NT2/D1 (cell line): ENCODE measurements at regions not wholly inside any gene's neighbourhood (a gene's known extent, or its start where the extent isn't known, plus 50 kb on each side); places are given as distances from the start of the nearest gene placed in this dataset.
"Not testable (repeated sequence)": the region's sequence is repeated elsewhere in the genome, so short reads cannot be mapped to it uniquely, and the experiment has no call there.

Experiments used
- DNase-seq: peaks from one replicate; pipeline ENCODE4 v3.0.0-alpha.2; 2011; ENCODE audit warnings: low read depth, low spot score
- H3K27me3 ChIP-seq: 2 replicates; pipeline ENCODE4 v1.6.0; 2011; ENCODE audit warnings: mild to moderate bottlenecking; ENCODE audit not compliant: insufficient read length, insufficient read depth
- H3K36me3 ChIP-seq: 2 replicates; pipeline ENCODE4 v1.6.1; 2011; ENCODE audit warnings: mild to moderate bottlenecking, low read length, mixed read lengths; ENCODE audit not compliant: insufficient read depth, insufficient read length
- H3K4me1 ChIP-seq: 2 replicates; pipeline ENCODE4 v1.5.1; 2011; ENCODE audit not compliant: insufficient read depth, insufficient read length
- H3K4me3 ChIP-seq: 2 replicates; pipeline ENCODE4 v1.5.1; 2011; ENCODE audit warnings: low read depth; ENCODE audit not compliant: insufficient read length
- H3K9ac ChIP-seq: 2 replicates; pipeline ENCODE4 v1.6.0; 2011; ENCODE audit warnings: low read depth; ENCODE audit not compliant: insufficient read length
- H3K9me3 ChIP-seq: 2 replicates; pipeline ENCODE4 v1.5.1; 2011; ENCODE audit warnings: mild to moderate bottlenecking, low read length; ENCODE audit not compliant: insufficient read depth
- SUZ12 ChIP-seq: IDR thresholded peaks from 2 replicates; pipeline ENCODE4 v1.6.1; 2011; ENCODE audit not compliant: insufficient read length, insufficient read depth; ENCODE audit errors: extremely low read depth
- YY1 ChIP-seq: IDR thresholded peaks from 2 replicates; pipeline ENCODE4 v1.6.1; 2011; ENCODE audit not compliant: insufficient read length, insufficient read depth
- ZNF274 ChIP-seq: IDR thresholded peaks from 2 replicates; pipeline ENCODE4 v1.6.1; 2011; ENCODE audit warnings: mild to moderate bottlenecking, low read depth, low read length

DNA sequence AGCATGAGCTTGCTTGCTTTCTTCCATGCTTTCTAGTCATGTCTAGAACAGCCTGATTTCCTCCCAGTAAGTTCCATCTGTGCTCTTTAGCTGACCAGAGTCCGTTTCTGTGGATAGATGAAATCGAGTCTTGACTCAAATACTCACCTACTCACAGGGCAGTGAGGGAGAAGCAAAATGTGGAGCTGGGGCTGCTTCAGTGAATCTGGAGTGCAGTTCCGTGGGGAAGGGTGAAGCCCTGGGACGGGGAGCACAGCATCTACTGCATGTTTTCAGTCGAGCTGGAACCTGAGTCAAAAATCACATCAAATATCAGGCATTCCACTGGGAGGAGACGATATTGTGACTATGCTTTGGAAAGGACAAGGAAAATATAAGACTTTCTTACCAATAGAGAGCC, 70.3 kb upstream of the PRMT8 start:
- H3K9me3 ChIP-seq: peaks cover 11% of the 10 kb centered on the region; the same call in 1 of the 2 replicates

DNA sequence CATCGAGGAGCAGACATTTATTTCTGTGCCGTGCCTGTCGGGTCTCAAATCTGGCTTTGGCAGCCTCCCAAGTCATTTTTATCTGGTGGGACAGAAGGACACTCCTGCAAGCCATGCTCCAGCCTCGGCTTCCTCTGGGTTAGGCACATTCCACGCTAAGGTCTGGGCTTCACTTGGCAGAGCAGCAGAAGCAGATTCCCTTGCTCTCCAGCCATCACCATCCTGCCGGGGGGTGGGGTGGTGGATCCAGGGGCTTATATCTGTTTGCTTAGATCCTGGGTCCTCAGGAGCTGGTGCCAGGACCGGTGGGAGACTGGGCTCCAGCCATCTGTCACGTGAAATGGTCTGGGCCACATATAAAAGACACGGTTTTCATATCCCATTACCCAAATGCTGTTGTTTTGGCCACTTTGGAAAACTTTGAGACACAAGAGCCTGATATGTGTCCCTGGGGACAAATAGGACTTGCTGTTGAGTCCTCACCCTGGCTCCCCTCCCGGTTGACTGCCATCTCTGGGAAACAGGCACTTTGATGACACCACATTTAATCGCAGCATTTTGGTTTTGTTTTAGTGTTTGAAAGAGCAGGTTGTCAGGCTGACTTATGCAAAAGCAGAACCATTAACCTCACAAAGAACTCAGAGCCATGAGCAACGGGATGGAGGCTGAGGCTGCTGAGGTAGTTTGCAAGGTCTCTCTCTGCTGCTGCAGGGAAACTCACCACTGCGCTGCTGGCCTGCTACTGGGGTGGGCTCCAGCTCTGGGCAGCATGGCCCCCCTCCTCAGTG, 69.6 kb upstream of the PRMT8 start:
- H3K4me3 ChIP-seq: no peak overlapping the region
- H3K9ac ChIP-seq: no peak overlapping the region
- H3K36me3 ChIP-seq: no peaks in the 10 kb centered on the region
- H3K9me3 ChIP-seq: peaks cover 11% of the 10 kb centered on the region; the same call in 1 of the 2 replicates
- TF ChIP-seq SUZ12 (no peak), YY1 (no peak), ZNF274 (no peak)
- H3K27me3 ChIP-seq: peaks cover 23% of the 10 kb centered on the region
- peak; percentile 99 for DNase-seq
- peaks cover 19% of the 10 kb centered on the region for H3K4me1 ChIP-seq

More for the DNA sequence above, 70.3 kb upstream of the PRMT8 start:
- DNase-seq: no peak
- Histone ChIP-seq H3K36me3 (no peaks in the 10 kb centered on the region), H3K9ac (no peak overlapping the region), H3K27me3 (peaks cover 23% of the 10 kb centered on the region), H3K4me3 (no peak overlapping the region), H3K4me1 (peaks cover 22% of the 10 kb centered on the region)
- no peak for TF ChIP-seq YY1
- no peak for TF ChIP-seq SUZ12
- TF ChIP-seq ZNF274: no peak

DNA sequence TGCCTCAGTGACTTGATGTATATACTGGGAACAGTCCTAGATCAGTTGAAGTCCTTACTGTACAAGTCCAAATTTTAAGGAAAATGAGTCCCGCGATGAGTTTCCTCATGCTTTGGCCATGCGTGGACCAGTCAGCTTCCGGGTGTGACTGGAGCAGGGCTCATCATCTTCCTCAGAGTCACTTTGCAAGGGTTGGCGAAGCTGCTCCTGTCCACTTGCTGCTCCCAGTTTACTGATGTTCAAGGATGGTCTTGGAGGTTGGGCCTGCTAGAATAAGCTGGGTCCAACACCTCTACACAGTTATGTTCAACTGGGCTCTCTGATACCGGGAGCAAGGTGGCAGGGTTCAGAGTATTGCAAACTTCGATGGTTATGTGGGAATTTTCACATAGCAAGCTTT, 66.2 kb upstream of the PRMT8 start:
- peaks cover 19% of the 10 kb centered on the region for H3K4me1 ChIP-seq
- H3K9me3 ChIP-seq: peaks cover 21% of the 10 kb centered on the region; the same call in 1 of the 2 replicates
- DNase-seq, H3K9ac ChIP-seq, H3K36me3 ChIP-seq, H3K4me3 ChIP-seq: not testable (repeated sequence)
- peaks cover 19% of the 10 kb centered on the region for H3K27me3 ChIP-seq

DNA sequence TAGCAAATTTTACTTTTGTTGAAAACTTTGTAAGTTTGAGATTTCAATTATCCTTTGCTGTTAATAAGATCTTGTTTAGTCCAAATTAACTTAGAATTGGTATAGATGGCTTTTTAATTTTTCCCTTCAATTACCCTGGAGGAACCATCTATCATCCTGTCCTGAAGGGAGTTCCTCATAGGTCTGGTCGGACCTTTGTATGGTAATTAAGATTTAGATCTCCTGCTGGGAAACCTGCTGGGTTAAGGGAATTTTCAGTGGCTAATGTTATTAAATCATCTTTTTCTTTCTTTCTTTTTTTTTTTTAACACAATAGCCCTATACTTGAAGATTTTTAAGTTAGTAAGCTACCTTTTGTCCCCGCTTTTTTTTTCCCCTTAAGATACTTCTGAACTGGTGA, 63.0 kb upstream of the PRMT8 start:
- TF ChIP-seq ZNF274 (no peak), SUZ12 (no peak), YY1 (no peak)
- H3K9ac ChIP-seq: no peak overlapping the region
- no peak overlapping the region for H3K4me3 ChIP-seq
- peaks cover 19% of the 10 kb centered on the region; the same call in 1 of the 2 replicates for H3K9me3 ChIP-seq
- DNase-seq: no peak
- H3K4me1 ChIP-seq: peaks cover 13% of the 10 kb centered on the region
- no peaks in the 10 kb centered on the region for H3K36me3 ChIP-seq
- H3K27me3 ChIP-seq: peaks cover 4% of the 10 kb centered on the region

DNA sequence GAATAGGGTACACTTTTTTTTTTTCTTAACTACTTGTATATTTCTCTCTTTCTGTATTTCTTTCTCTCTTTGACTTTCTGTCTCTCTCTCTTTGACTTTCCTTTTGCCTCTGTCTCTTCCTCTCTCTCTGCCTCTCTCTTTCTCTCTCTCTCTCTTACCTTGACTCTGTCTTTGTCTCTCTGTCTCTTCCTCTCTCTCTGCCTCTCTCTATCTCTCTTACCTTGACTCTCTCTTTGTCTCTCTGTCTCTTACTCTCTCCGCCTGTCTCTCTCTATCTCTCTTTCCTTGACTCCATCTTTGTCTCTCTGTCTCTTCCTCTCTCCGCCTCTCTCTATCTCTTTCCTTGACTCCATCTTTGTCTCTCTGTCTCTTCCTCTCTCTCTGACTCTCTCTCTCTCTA, 62.4 kb upstream of the PRMT8 start:
- peaks cover 13% of the 10 kb centered on the region for H3K4me1 ChIP-seq
- no peak for DNase-seq
- H3K27me3 ChIP-seq: no peaks in the 10 kb centered on the region
- H3K9me3 ChIP-seq: peaks cover 12% of the 10 kb centered on the region; the same call in 1 of the 2 replicates
- no peak overlapping the region for H3K9ac ChIP-seq
- H3K36me3 ChIP-seq: no peaks in the 10 kb centered on the region
- no peak for TF ChIP-seq ZNF274
- TF ChIP-seq YY1: no peak
- TF ChIP-seq SUZ12: no peak
- no peak overlapping the region for H3K4me3 ChIP-seq

DNA sequence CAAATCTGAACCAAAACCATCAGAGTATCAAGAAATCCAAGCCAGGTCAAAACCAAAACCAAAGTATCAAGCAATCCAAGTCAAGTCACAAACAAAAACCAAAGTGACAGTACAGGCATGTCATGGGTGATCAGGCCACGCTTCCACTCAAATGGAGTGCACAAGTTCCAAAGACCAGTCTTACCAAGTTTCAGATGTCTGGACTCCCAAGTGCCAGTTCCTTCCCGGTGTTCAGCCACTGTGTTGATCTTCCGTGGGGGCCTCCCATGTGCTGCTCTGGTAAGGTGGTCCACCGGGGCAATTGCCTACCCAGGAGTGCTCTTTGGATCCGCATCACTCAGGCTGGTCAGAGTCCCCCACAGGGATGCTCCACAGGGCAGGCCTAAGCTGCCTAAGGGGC, 61.5 kb upstream of the PRMT8 start:
- H3K4me1 ChIP-seq: peaks cover 15% of the 10 kb centered on the region
- H3K4me3 ChIP-seq, H3K36me3 ChIP-seq, DNase-seq, H3K27me3 ChIP-seq, H3K9ac ChIP-seq: not testable (repeated sequence)
- peaks cover 12% of the 10 kb centered on the region; the same call in 1 of the 2 replicates for H3K9me3 ChIP-seq

DNA sequence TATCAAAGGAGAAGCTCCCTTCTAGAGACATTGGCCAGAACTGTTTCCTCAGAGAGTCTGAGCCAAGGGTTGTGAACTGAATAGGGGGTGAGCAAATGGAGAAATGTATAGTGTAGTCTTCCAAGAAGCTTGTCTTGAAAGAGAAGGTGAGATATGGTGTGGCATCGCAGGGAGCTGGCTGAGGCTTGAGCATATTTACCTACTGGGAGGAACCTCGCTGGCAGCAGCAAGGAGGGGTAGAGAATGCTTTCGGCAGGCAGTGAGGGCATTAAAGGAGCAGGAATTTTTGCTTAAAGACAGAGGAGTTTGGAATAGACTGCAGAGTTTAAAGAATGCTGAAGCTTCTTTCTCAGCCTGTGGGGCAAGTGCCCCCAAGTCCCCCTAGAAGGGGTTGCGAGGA, 59.3 kb upstream of the PRMT8 start:
- DNase-seq: no peak
- TF ChIP-seq SUZ12 (no peak), ZNF274 (no peak), YY1 (no peak)
- no peak overlapping the region for H3K9ac ChIP-seq
- no peaks in the 10 kb centered on the region for H3K36me3 ChIP-seq
- H3K27me3 ChIP-seq: no peaks in the 10 kb centered on the region
- peaks cover 12% of the 10 kb centered on the region; the same call in 1 of the 2 replicates for H3K9me3 ChIP-seq
- H3K4me3 ChIP-seq: no peak overlapping the region
- H3K4me1 ChIP-seq: peaks cover 18% of the 10 kb centered on the region
